HEK293 (cell line): ENCODE measurements at regions not wholly inside any gene's neighbourhood (a gene's known extent, or its start where the extent isn't known, plus 50 kb on each side); places are given as distances from the start of the nearest gene placed in this dataset.

Source experiments
- ZNF138 ChIP-seq: fragments of 450-650 bp; formaldehyde crosslinking; IDR thresholded peaks from 2 replicates; pipeline ENCODE4 v1.5.1; 2016; ENCODE audit warnings: missing biosample characterization, missing genetic modification characterization, borderline replicate concordance
- ZNF335 ChIP-seq: fragments of 450-650 bp; formaldehyde crosslinking; conservative IDR thresholded peaks from 2 replicates; pipeline ENCODE4 v1.5.1; 2016; ENCODE audit warnings: missing biosample characterization, missing genetic modification characterization
- ZNF362 ChIP-seq: fragments of 450-650 bp; formaldehyde crosslinking; IDR thresholded peaks from 2 replicates; pipeline ENCODE4 v1.5.1; 2016; ENCODE audit warnings: missing biosample characterization, missing genetic modification characterization
- ZNF660 ChIP-seq: fragments of 450-650 bp; IDR thresholded peaks from 2 replicates; pipeline ENCODE4 v1.5.1; 2018; ENCODE audit warnings: missing biosample characterization, mild to moderate bottlenecking, missing genetic modification characterization
- ZSCAN23 ChIP-seq: fragments of 450-650 bp; formaldehyde crosslinking; IDR thresholded peaks from 2 replicates; pipeline ENCODE4 v1.5.1; 2016; ENCODE audit warnings: missing biosample characterization, missing genetic modification characterization
- TF ChIP-seq, protein P1 (sequence below): fragments of 450-650 bp; formaldehyde crosslinking; IDR thresholded peaks from 2 replicates; pipeline ENCODE4 v1.5.1; 2016; ENCODE audit warnings: missing biosample characterization, missing genetic modification characterization

DNA sequence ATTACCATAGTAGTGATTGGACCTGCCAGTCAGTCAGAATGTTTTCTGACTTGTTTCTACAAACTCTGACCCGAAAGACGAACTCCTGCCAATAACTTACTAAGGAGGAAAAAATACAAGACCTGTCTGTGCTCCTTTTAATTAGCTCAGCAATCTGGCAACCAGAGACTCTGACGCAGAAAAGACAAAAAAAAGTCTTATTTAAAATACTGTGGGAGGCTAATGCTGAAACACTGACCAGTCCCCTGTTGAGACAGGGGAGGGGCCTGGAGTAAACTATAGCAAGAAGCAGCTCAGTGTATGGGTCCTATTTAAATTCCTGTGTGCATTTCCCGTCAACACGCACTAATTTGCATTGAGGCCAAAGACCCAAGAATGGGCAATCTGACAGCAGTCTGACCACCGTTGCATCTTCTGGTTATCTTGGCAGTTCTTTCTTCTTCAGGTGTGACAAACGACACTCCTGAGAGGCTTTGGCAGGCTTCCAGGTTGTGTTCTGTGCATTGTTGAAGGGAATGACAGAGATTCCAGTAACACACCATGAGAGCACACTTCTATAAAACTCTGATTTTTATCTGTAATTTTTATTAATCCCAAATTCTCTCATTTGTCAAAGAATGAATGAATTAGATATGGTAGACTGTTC, 1114.3 kb downstream of the IGSF11 start:
- TF ChIP-seq, protein P1, sequence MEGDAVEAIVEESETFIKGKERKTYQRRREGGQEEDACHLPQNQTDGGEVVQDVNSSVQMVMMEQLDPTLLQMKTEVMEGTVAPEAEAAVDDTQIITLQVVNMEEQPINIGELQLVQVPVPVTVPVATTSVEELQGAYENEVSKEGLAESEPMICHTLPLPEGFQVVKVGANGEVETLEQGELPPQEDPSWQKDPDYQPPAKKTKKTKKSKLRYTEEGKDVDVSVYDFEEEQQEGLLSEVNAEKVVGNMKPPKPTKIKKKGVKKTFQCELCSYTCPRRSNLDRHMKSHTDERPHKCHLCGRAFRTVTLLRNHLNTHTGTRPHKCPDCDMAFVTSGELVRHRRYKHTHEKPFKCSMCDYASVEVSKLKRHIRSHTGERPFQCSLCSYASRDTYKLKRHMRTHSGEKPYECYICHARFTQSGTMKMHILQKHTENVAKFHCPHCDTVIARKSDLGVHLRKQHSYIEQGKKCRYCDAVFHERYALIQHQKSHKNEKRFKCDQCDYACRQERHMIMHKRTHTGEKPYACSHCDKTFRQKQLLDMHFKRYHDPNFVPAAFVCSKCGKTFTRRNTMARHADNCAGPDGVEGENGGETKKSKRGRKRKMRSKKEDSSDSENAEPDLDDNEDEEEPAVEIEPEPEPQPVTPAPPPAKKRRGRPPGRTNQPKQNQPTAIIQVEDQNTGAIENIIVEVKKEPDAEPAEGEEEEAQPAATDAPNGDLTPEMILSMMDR (tag by site-specific recombination), result no peak
- TF ChIP-seq ZNF335 (tag by site-specific recombination), result no peak
- TF ChIP-seq ZNF138 (tag by site-specific recombination), result no peak
- no peak for TF ChIP-seq ZSCAN23 (tag by site-specific recombination)
- no peak for TF ChIP-seq ZNF660 (tag by site-specific recombination)
- TF ChIP-seq ZNF362 (tag by site-specific recombination), result no peak
